Activated T-cell treated with anti-CD3 and anti-CD28 coated beads, Interleukin-2, amount 50 U/mL, for 24 hours (primary cell): ENCODE measurements at regions not wholly inside any gene's neighbourhood (a gene's known extent, or its start where the extent isn't known, plus 50 kb on each side); places are given as distances from the start of the nearest gene placed in this dataset.
"Not testable (repeated sequence)": the region's sequence is repeated elsewhere in the genome, so short reads cannot be mapped to it uniquely, and the experiment has no call there.

ENCODE experiments used
- DNase-seq: peaks from one replicate; pipeline ENCODE4 v3.0.0-alpha.2; 2020
- H3K27ac Mint-ChIP-seq: 2 replicates; pipeline ENCODE4 v1.8.0; 2020; ENCODE audit warnings: mild to moderate bottlenecking, mixed read lengths
- H3K27me3 Mint-ChIP-seq: 2 replicates; pipeline ENCODE4 v1.8.0; 2020; ENCODE audit warnings: mixed read lengths
- H3K36me3 Mint-ChIP-seq: 2 replicates; pipeline ENCODE4 v1.8.0; 2020; ENCODE audit warnings: low read depth, mixed read lengths
- H3K4me1 Mint-ChIP-seq: 2 replicates; pipeline ENCODE4 v1.8.0; 2020; ENCODE audit warnings: low read depth, mixed read lengths
- H3K4me3 Mint-ChIP-seq: 2 replicates; pipeline ENCODE4 v1.8.0; 2020; ENCODE audit warnings: mild to moderate bottlenecking, moderate library complexity, mixed read lengths
- H3K9me3 Mint-ChIP-seq: 2 replicates; pipeline ENCODE4 v1.8.0; 2020; ENCODE audit warnings: mixed read lengths

GRCh38 chr2:194567661-194568017, 1089.4 kb upstream of the SLC39A10 start:
- Mint-ChIP-seq H3K4me1 (no peaks in the 10 kb centered on the region), H3K4me3 (no peak overlapping the region), H3K27me3 (no peaks in the 10 kb centered on the region), H3K36me3 (no peaks in the 10 kb centered on the region), H3K9me3 (no peaks in the 10 kb centered on the region), H3K27ac (no peak overlapping the region)
- no peak for DNase-seq

GRCh38 chr2:194566907-194567660, 1089.9 kb upstream of the SLC39A10 start:
- Mint-ChIP-seq H3K4me1 (no peaks in the 10 kb centered on the region), H3K36me3 (no peaks in the 10 kb centered on the region), H3K27me3 (no peaks in the 10 kb centered on the region), H3K9me3 (no peaks in the 10 kb centered on the region), H3K4me3 (no peak overlapping the region), H3K27ac (no peak overlapping the region)
- DNase-seq: no peak

GRCh38 chr2:194564422-194564821, 1092.6 kb upstream of the SLC39A10 start:
- H3K36me3 Mint-ChIP-seq: no peaks in the 10 kb centered on the region
- no peaks in the 10 kb centered on the region for H3K27me3 Mint-ChIP-seq
- no peak overlapping the region for H3K27ac Mint-ChIP-seq
- H3K9me3 Mint-ChIP-seq: no peaks in the 10 kb centered on the region
- no peaks in the 10 kb centered on the region for H3K4me1 Mint-ChIP-seq
- H3K4me3 Mint-ChIP-seq: no peak overlapping the region
- no peak for DNase-seq

GRCh38 chr2:194562329-194562728, 1094.7 kb upstream of the SLC39A10 start:
- H3K36me3 Mint-ChIP-seq: no peaks in the 10 kb centered on the region
- no peaks in the 10 kb centered on the region for H3K9me3 Mint-ChIP-seq
- H3K4me3 Mint-ChIP-seq: no peak overlapping the region
- no peaks in the 10 kb centered on the region for H3K4me1 Mint-ChIP-seq
- DNase-seq: no peak
- H3K27ac Mint-ChIP-seq: no peak overlapping the region
- no peaks in the 10 kb centered on the region for H3K27me3 Mint-ChIP-seq

GRCh38 chr2:194559964-194560363, 1097.1 kb upstream of the SLC39A10 start:
- Mint-ChIP-seq H3K27ac (no peak overlapping the region), H3K4me1 (no peaks in the 10 kb centered on the region), H3K36me3 (no peaks in the 10 kb centered on the region), H3K27me3 (no peaks in the 10 kb centered on the region), H3K4me3 (no peak overlapping the region), H3K9me3 (no peaks in the 10 kb centered on the region)
- no peak for DNase-seq

- no peaks in the 10 kb centered on the region for H3K4me1 Mint-ChIP-seq
- no peak overlapping the region for H3K27ac Mint-ChIP-seq
- DNase-seq: no peak
- no peaks in the 10 kb centered on the region for H3K27me3 Mint-ChIP-seq
- H3K36me3 Mint-ChIP-seq: no peaks in the 10 kb centered on the region
- H3K4me3 Mint-ChIP-seq: no peak overlapping the region
- H3K9me3 Mint-ChIP-seq: no peaks in the 10 kb centered on the region
Measured at GRCh38 chr2:194559523-194559922, 1097.5 kb upstream of the SLC39A10 start.

GRCh38 chr2:194557993-194558392, 1099.0 kb upstream of the SLC39A10 start:
- Mint-ChIP-seq H3K27ac (no peak overlapping the region), H3K4me1 (no peaks in the 10 kb centered on the region), H3K27me3 (no peaks in the 10 kb centered on the region), H3K4me3 (no peak overlapping the region), H3K36me3 (no peaks in the 10 kb centered on the region), H3K9me3 (no peaks in the 10 kb centered on the region)
- no peak for DNase-seq

- no peak overlapping the region for H3K27ac Mint-ChIP-seq
- H3K27me3 Mint-ChIP-seq: no peaks in the 10 kb centered on the region
- H3K9me3 Mint-ChIP-seq: no peaks in the 10 kb centered on the region
Measured at GRCh38 chr2:194556629-194557028, 1100.4 kb upstream of the SLC39A10 start.

GRCh38 chr2:194553980-194554379, 1103.0 kb upstream of the SLC39A10 start:
- no peaks in the 10 kb centered on the region for H3K4me1 Mint-ChIP-seq
- no peaks in the 10 kb centered on the region for H3K27me3 Mint-ChIP-seq
- no peak for DNase-seq
- no peak overlapping the region for H3K27ac Mint-ChIP-seq
- H3K4me3 Mint-ChIP-seq: no peak overlapping the region
- no peaks in the 10 kb centered on the region for H3K36me3 Mint-ChIP-seq
- no peaks in the 10 kb centered on the region for H3K9me3 Mint-ChIP-seq

More at GRCh38 chr2:194556629-194557028, 1100.4 kb upstream of the SLC39A10 start:
- no peak overlapping the region for H3K4me3 Mint-ChIP-seq
- no peaks in the 10 kb centered on the region for H3K36me3 Mint-ChIP-seq
- no peaks in the 10 kb centered on the region for H3K4me1 Mint-ChIP-seq
- DNase-seq: no peak

GRCh38 chr2:194550702-194551101, 1106.3 kb upstream of the SLC39A10 start:
- no peak overlapping the region for H3K27ac Mint-ChIP-seq
- H3K4me1 Mint-ChIP-seq: no peaks in the 10 kb centered on the region
- no peak for DNase-seq
- no peaks in the 10 kb centered on the region for H3K27me3 Mint-ChIP-seq
- no peaks in the 10 kb centered on the region for H3K36me3 Mint-ChIP-seq
- no peak overlapping the region for H3K4me3 Mint-ChIP-seq
- H3K9me3 Mint-ChIP-seq: no peaks in the 10 kb centered on the region

- DNase-seq: no peak
- Mint-ChIP-seq H3K4me3 (no peak overlapping the region), H3K27me3 (no peaks in the 10 kb centered on the region), H3K27ac (no peak overlapping the region), H3K9me3 (no peaks in the 10 kb centered on the region), H3K36me3 (no peaks in the 10 kb centered on the region), H3K4me1 (no peaks in the 10 kb centered on the region)
Measured at GRCh38 chr2:194549387-194549786, 1107.6 kb upstream of the SLC39A10 start.

GRCh38 chr2:194545978-194546377, 1111.0 kb upstream of the SLC39A10 start:
- Mint-ChIP-seq H3K36me3 (no peaks in the 10 kb centered on the region), H3K9me3 (no peaks in the 10 kb centered on the region), H3K4me3 (no peak overlapping the region), H3K27me3 (no peaks in the 10 kb centered on the region), H3K27ac (no peak overlapping the region), H3K4me1 (no peaks in the 10 kb centered on the region)
- DNase-seq: no peak

GRCh38 chr2:194539425-194539824, 1117.6 kb upstream of the SLC39A10 start:
- Mint-ChIP-seq H3K27me3 (peaks cover 2% of the 10 kb centered on the region), H3K4me1 (no peaks in the 10 kb centered on the region), H3K9me3 (peaks cover 2% of the 10 kb centered on the region), H3K27ac (no peak overlapping the region), H3K36me3 (no peaks in the 10 kb centered on the region), H3K4me3 (no peak overlapping the region)
- no peak for DNase-seq

- Mint-ChIP-seq H3K27me3 (no peaks in the 10 kb centered on the region), H3K4me3 (no peak overlapping the region), H3K27ac (no peak overlapping the region), H3K4me1 (no peaks in the 10 kb centered on the region), H3K9me3 (no peaks in the 10 kb centered on the region), H3K36me3 (no peaks in the 10 kb centered on the region)
- DNase-seq: no peak
Measured at GRCh38 chr2:194526121-194526520, 1130.9 kb upstream of the SLC39A10 start.

GRCh38 chr2:194514281-194514680, 1142.7 kb upstream of the SLC39A10 start:
- Mint-ChIP-seq H3K27ac (no peak overlapping the region), H3K4me1 (no peaks in the 10 kb centered on the region), H3K27me3 (no peaks in the 10 kb centered on the region), H3K36me3 (no peaks in the 10 kb centered on the region), H3K4me3 (no peak overlapping the region), H3K9me3 (peaks cover 5% of the 10 kb centered on the region)
- no peak for DNase-seq

- not testable (repeated sequence) for H3K36me3 Mint-ChIP-seq, H3K9me3 Mint-ChIP-seq, H3K4me3 Mint-ChIP-seq, H3K4me1 Mint-ChIP-seq, H3K27ac Mint-ChIP-seq, H3K27me3 Mint-ChIP-seq, DNase-seq
Measured at GRCh38 chr2:194511070-194511469, 1146.0 kb upstream of the SLC39A10 start.
